Endothelial cell of umbilical vein (primary cell): ENCODE measurements at regions not wholly inside any gene's neighbourhood (a gene's known extent, or its start where the extent isn't known, plus 50 kb on each side); places are given as distances from the start of the nearest gene placed in this dataset.

Experiments used
- BruUV-seq: library from RNA; stranded (reverse); fragments of 400-500 nt; replicated peaks from 2 replicates; lab custom pipeline; 2021; lab: Mats Ljungman, UMichigan
- CTCF ChIA-PET: fragments of 300-600, 350-600 bp; sonication (Branson Sonifier 250); formaldehyde crosslinking; loops from one replicate; lab custom pipeline; 2021; ENCODE audit warnings: antibody characterized with exemption, inconsistent platforms; lab: Charles Lee
- POLR2A ChIA-PET: fragments of 300-600, 350-600 bp; sonication (Branson Sonifier 250); formaldehyde crosslinking; loops from one replicate; lab custom pipeline; 2021; ENCODE audit warnings: antibody characterized with exemption, inconsistent platforms; lab: Charles Lee
- DNase-seq: peaks from one replicate; pipeline ENCODE4 v3.0.0-alpha.2; 2011; ENCODE audit warnings: low read depth, low spot score
- FAIRE-seq: peaks from 2 replicates; lab custom pipeline; 2011; peaks lifted over from hg19 to GRCh38; lab: Jason Lieb, UNC
- H2AFZ ChIP-seq: 2 replicates; pipeline ENCODE4 v1.6.0; 2012; ENCODE audit warnings: low read depth, low read length, control low read depth, inconsistent platforms
- H3K27ac ChIP-seq: 2 replicates; pipeline ENCODE4 v1.5.1; 2011; ENCODE audit warnings: low read depth, mild to moderate bottlenecking, control low read depth, low read length, moderate library complexity; ENCODE audit not compliant: insufficient read depth
- H3K27me3 ChIP-seq, 2 experiments: 2 replicates each; pipeline versions ENCODE4 v1.6.0 to v1.6.1; 2011; ENCODE audit warnings: low read length in 2 of 2, mixed read lengths in 1 of 2; ENCODE audit not compliant: control insufficient read depth in 2 of 2, insufficient read depth in 2 of 2
- H3K36me3 ChIP-seq, 2 experiments: 2 replicates in 1 of 2; 3 replicates in 1 of 2; pipeline ENCODE4 v1.5.1; 2011; ENCODE audit warnings: low read length in 2 of 2, mild to moderate bottlenecking in 1 of 2, moderate library complexity in 1 of 2; ENCODE audit not compliant: control insufficient read depth in 2 of 2, insufficient read depth in 2 of 2; ENCODE audit errors: extremely low read depth in 1 of 2
- H3K4me1 ChIP-seq: 3 replicates; pipeline ENCODE4 v1.5.1; 2011; ENCODE audit warnings: mild to moderate bottlenecking, low read length; ENCODE audit not compliant: control insufficient read depth, insufficient read depth; ENCODE audit errors: extremely low read depth
- H3K4me2 ChIP-seq: 2 replicates; pipeline ENCODE4 v1.6.1; 2011; ENCODE audit warnings: low read length, control low read depth, mixed read lengths; ENCODE audit not compliant: insufficient read depth
- H3K4me3 ChIP-seq, 3 experiments: fragments of 200-600 bp in 1 of 3; sonication (generic), shearing (Covaris generic) in 1 of 3; replicated peaks in 1 of 3; 2 replicates each; pipeline ENCODE4 v1.5.1; 2011 to 2016; ENCODE audit warnings: control low read depth in 3 of 3, low read length in 3 of 3, mild to moderate bottlenecking in 2 of 3, inconsistent platforms in 1 of 3, low read depth in 1 of 3, moderate library complexity in 1 of 3; ENCODE audit not compliant: insufficient read depth in 1 of 3
- H3K79me2 ChIP-seq: 2 replicates; pipeline ENCODE4 v1.6.0; 2012; ENCODE audit warnings: low read length, inconsistent platforms; ENCODE audit not compliant: control insufficient read depth, insufficient read depth
- H3K9ac ChIP-seq: replicated peaks from 2 replicates; pipeline ENCODE3; 2011; ENCODE audit warnings: low read length, control low read depth; ENCODE audit not compliant: insufficient read depth; ENCODE audit errors: extremely low read depth
- H3K9me1 ChIP-seq: replicated peaks from 3 replicates; pipeline ENCODE4 v1.6.0; 2011; ENCODE audit warnings: mild to moderate bottlenecking, low read length; ENCODE audit not compliant: control insufficient read depth, insufficient read depth; ENCODE audit errors: extremely low read depth
- H3K9me3 ChIP-seq: replicated peaks from 2 replicates; pipeline ENCODE4 v1.5.1; 2012; ENCODE audit warnings: low read length, inconsistent platforms; ENCODE audit not compliant: control insufficient read depth, insufficient read depth
- H4K20me1 ChIP-seq: replicated peaks from 2 replicates; pipeline ENCODE3; 2011; ENCODE audit warnings: mild to moderate bottlenecking, low read length; ENCODE audit not compliant: control insufficient read depth, insufficient read depth; ENCODE audit errors: extremely low read depth
- EZH2 ChIP-seq: IDR thresholded peaks from 2 replicates; pipeline ENCODE4 v1.6.1; 2012; ENCODE audit warnings: borderline replicate concordance, low read depth, mild to moderate bottlenecking, moderate library complexity, low read length, inconsistent platforms; ENCODE audit not compliant: severe bottlenecking
- FOS ChIP-seq: IDR thresholded peaks from 2 replicates; pipeline ENCODE4 v1.6.1; 2011; ENCODE audit warnings: mild to moderate bottlenecking, low read length, moderate library complexity, borderline replicate concordance; ENCODE audit not compliant: insufficient read depth
- GATA2 ChIP-seq: IDR thresholded peaks from 2 replicates; pipeline ENCODE4 v1.7.0; 2011; ENCODE audit warnings: low read depth, mild to moderate bottlenecking, moderate library complexity, mixed read lengths, low read length; ENCODE audit not compliant: insufficient read length, insufficient read depth
- JUN ChIP-seq: IDR thresholded peaks from 2 replicates; pipeline ENCODE4 v1.6.1; 2011; ENCODE audit warnings: borderline replicate concordance, low read depth; ENCODE audit not compliant: insufficient read length, insufficient read depth
- MAX ChIP-seq: IDR thresholded peaks from 2 replicates; pipeline ENCODE4 v1.6.1; 2011; ENCODE audit not compliant: insufficient read depth, insufficient read length
- MYC ChIP-seq: IDR thresholded peaks from one replicate; pipeline ENCODE4 v1.6.1; 2011; ENCODE audit warnings: mild to moderate bottlenecking, low read depth, low read length
- POLR2A ChIP-seq: IDR thresholded peaks from 2 replicates; pipeline ENCODE4 v1.6.1; 2012; ENCODE audit warnings: low read depth, mild to moderate bottlenecking, control low read depth, low read length
- POLR2AphosphoS5 ChIP-seq: IDR thresholded peaks from 2 replicates; pipeline ENCODE4 v1.6.1; 2012; ENCODE audit warnings: low read depth, mild to moderate bottlenecking, control low read depth, low read length, moderate library complexity; ENCODE audit not compliant: insufficient read depth
- dilution Hi-C: fragments of 300-500 bp; cut with MboI; formaldehyde crosslinking; loops from one replicate; pipeline ENCODE4 v1.15.0; 2019; ENCODE audit warnings: low sequenced_read_pairs; ENCODE audit not compliant: extremely low pct_ligation_motif_present
- intact Hi-C: fragments of 100-400 bp; cut with micrococcal nuclease; formaldehyde crosslinking; loops from one replicate; pipeline ENCODE4 v1.10.0; 2022
- TF ChIP-seq, protein P1 (sequence below), 2 donors: IDR thresholded peaks; 1 replicate in 1 of 2; 2 replicates in 1 of 2; pipeline ENCODE4 v1.5.1; 2011; ENCODE audit warnings: low read length in 2 of 2, mild to moderate bottlenecking in 2 of 2, moderate library complexity in 2 of 2, control low read depth in 1 of 2, inconsistent platforms in 1 of 2, low read depth in 1 of 2; ENCODE audit not compliant: insufficient read depth in 1 of 2; ENCODE audit errors: extremely low read depth in 1 of 2

GRCh38 chr1:187952446-187952845, 1123.7 kb downstream of the PLA2G4A start:
- POLR2A ChIA-PET = no interaction called here
- no TSS peak for BruUV-seq
- no peaks in the 10 kb centered on the region for H3K27me3 ChIP-seq
- H4K20me1 ChIP-seq = no peaks in the 10 kb centered on the region
- CTCF ChIA-PET = interaction anchor here (1.4 kb wide), 1 partner anchor 11 kb away, joined by 4 read pairs; no protein-coding TSS in a partner anchor
- H3K36me3 ChIP-seq = no peaks in the 10 kb centered on the region
- DNase-seq (no peak), FAIRE-seq (no peak)
- H3K79me2 ChIP-seq = no peaks in the 10 kb centered on the region
- H2AFZ ChIP-seq = no peak overlapping the region
- H3K27ac ChIP-seq = no peak overlapping the region
- no peaks in the 10 kb centered on the region for H3K4me1 ChIP-seq
- H3K4me3 ChIP-seq = no peak overlapping the region
- TF ChIP-seq JUN (no peak), MYC (no peak), FOS (no peak)
- H3K9ac ChIP-seq = no peak overlapping the region
- H3K9me3 ChIP-seq = no peaks in the 10 kb centered on the region
- H3K4me2 ChIP-seq = no peak overlapping the region
- intact Hi-C loops = no loop called here
- dilution Hi-C loops = no loop called here
- H3K9me1 ChIP-seq = no peaks in the 10 kb centered on the region

DNA sequence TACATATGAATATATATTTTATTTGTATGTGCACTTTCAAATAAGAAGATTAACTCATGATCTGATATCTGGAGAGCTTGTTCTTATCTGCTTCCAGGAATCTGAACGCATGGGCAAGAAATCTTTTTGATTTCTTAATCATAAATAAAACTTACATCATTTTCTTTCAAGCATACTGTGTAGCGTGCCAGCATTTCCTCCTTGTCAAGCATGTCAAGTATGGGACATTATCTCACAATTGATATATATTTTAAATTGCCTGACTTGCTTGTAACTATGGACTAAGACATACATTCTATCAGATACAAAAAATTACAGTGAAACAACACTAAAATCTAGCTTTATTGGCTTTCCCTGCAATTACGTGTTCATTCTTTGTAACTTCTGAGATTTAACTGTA, 1128.2 kb downstream of the PLA2G4A start:
- dilution Hi-C loops (no loop called here), intact Hi-C loops (no loop called here)
- Histone ChIP-seq H2AFZ (no peak overlapping the region), H3K27ac (no peak overlapping the region), H3K4me2 (no peak overlapping the region), H3K4me3 (no peak overlapping the region), H3K9me1 (peaks cover 3% of the 10 kb centered on the region), H4K20me1 (no peaks in the 10 kb centered on the region), H3K36me3 (no peaks in the 10 kb centered on the region), H3K9ac (no peak overlapping the region), H3K79me2 (no peaks in the 10 kb centered on the region), H3K9me3 (no peaks in the 10 kb centered on the region), H3K27me3 (no peaks in the 10 kb centered on the region), H3K4me1 (peaks cover 2% of the 10 kb centered on the region)
- BruUV-seq = no TSS peak
- TF ChIP-seq MAX (no peak), EZH2 (no peak), POLR2AphosphoS5 (no peak), JUN (no peak), MYC (no peak), POLR2A (no peak), FOS (no peak), GATA2 (no peak)
- TF ChIP-seq, protein P1, sequence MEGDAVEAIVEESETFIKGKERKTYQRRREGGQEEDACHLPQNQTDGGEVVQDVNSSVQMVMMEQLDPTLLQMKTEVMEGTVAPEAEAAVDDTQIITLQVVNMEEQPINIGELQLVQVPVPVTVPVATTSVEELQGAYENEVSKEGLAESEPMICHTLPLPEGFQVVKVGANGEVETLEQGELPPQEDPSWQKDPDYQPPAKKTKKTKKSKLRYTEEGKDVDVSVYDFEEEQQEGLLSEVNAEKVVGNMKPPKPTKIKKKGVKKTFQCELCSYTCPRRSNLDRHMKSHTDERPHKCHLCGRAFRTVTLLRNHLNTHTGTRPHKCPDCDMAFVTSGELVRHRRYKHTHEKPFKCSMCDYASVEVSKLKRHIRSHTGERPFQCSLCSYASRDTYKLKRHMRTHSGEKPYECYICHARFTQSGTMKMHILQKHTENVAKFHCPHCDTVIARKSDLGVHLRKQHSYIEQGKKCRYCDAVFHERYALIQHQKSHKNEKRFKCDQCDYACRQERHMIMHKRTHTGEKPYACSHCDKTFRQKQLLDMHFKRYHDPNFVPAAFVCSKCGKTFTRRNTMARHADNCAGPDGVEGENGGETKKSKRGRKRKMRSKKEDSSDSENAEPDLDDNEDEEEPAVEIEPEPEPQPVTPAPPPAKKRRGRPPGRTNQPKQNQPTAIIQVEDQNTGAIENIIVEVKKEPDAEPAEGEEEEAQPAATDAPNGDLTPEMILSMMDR (IDR thresholded peaks at IDR 0.05; ENCODE audit: extremely low read depth in 1 of 2, insufficient read depth in 1 of 2, low read depth in 1 of 2, low read length in 2 of 2) = no peak
- ChIA-PET POLR2A (no interaction called here), CTCF (no interaction called here)
- no peak for FAIRE-seq
- DNase-seq = no peak
